Spleen (tissue), 7 donors: ENCODE measurements at regions not wholly inside any gene's neighbourhood (a gene's known extent, or its start where the extent isn't known, plus 50 kb on each side); places are given as distances from the start of the nearest gene placed in this dataset.

ENCODE experiments used
- CTCF ChIP-seq, 11 experiments: fragments of 200-600 bp in 7 of 11; fragments of 450-650 bp in 4 of 11; sonication (generic) in 4 of 11; IDR thresholded peaks in 8 of 11; conservative IDR thresholded peaks in 3 of 11; 1 replicate in 7 of 11; 2 replicates in 4 of 11; pipeline versions ENCODE4 v1.4.0 to v1.8.0; 2016 to 2021; ENCODE audit warnings: antibody characterized with exemption in 11 of 11, inconsistent platforms in 4 of 11, mild to moderate bottlenecking in 1 of 11
- POLR2A ChIP-seq, 3 donors: fragments of 450-650 bp; IDR thresholded peaks; one replicate each; pipeline ENCODE4 v1.5.1; 2017; ENCODE audit warnings: antibody characterized with exemption in 3 of 3, mild to moderate bottlenecking in 1 of 3
- POLR2AphosphoS5 ChIP-seq, 3 donors: sonication (generic); formaldehyde crosslinking; IDR thresholded peaks; one replicate each; pipeline ENCODE4 v1.5.1; 2017; ENCODE audit warnings: antibody characterized with exemption in 3 of 3
- donor health status: DM: no; HTN: no; CAD: no; lungs with moderate emphysema.
- donor health status: DM: no; HTN: no; CAD: no.
- donor health status: DM: no; HTN: no; CAD: no.

- TF ChIP-seq POLR2A (IDR thresholded peaks at IDR 0.05) (no peak), CTCF (IDR thresholded peaks at IDR 0.05 in 8 of 11, conservative IDR thresholded peaks at IDR 0.05 in 3 of 11) (no peak), POLR2AphosphoS5 (IDR thresholded peaks at IDR 0.05) (no peak)
These were observed 469.8 kb upstream of the ZNF507 start for GRCh38 chr19:31875591-31875990.
